Natural killer cell (primary cell): ENCODE measurements at regions not wholly inside any gene's neighbourhood (a gene's known extent, or its start where the extent isn't known, plus 50 kb on each side); places are given as distances from the start of the nearest gene placed in this dataset.

Source experiments
- ATAC-seq, 3 donors: fragments of 150-1000 bp in 2 of 3; fragments of 200-7000 bp in 1 of 3; cut with Tn5 transposase; 1 replicate in 1 of 3; 2 replicates in 2 of 3; pipeline ENCODE4 v1.10.0; 2021; ENCODE audit warnings: mild to moderate bottlenecking in 2 of 3, moderate library complexity in 2 of 3
- DNase-seq, 2 donors: peaks; one replicate each; pipeline versions ENCODE4 v3.0.0 to v3.0.0-alpha.2; 2013 to 2021; ENCODE audit warnings: mixed read lengths in 1 of 2
- H3K27ac ChIP-seq: one replicate; pipeline ENCODE4 v1.5.1; 2013; ENCODE audit warnings: mild to moderate bottlenecking, low read length
- H3K27me3 ChIP-seq: one replicate; pipeline ENCODE4 v1.6.1; 2013; ENCODE audit warnings: low read length; ENCODE audit not compliant: control insufficient read depth, insufficient read depth
- H3K36me3 ChIP-seq: one replicate; pipeline ENCODE4 v1.6.1; 2013; ENCODE audit warnings: low read length; ENCODE audit not compliant: control insufficient read depth, insufficient read depth
- H3K4me1 ChIP-seq: one replicate; pipeline ENCODE4 v1.6.1; 2013; ENCODE audit warnings: low read length; ENCODE audit not compliant: control insufficient read depth, insufficient read depth
- H3K4me3 ChIP-seq: one replicate; pipeline ENCODE4 v1.5.1; 2013; ENCODE audit warnings: low read length
- H3K9me3 ChIP-seq: one replicate; pipeline ENCODE4 v1.6.1; 2013; ENCODE audit warnings: low read length; ENCODE audit not compliant: control insufficient read depth, insufficient read depth
- H3K27ac Mint-ChIP-seq, 2 donors: one replicate each; pipeline ENCODE4 v1.8.0; 2022; ENCODE audit warnings: mild to moderate bottlenecking in 2 of 2, mixed read lengths in 2 of 2, moderate library complexity in 1 of 2
- H3K27me3 Mint-ChIP-seq, 2 donors: one replicate each; pipeline ENCODE4 v1.8.0; 2022; ENCODE audit warnings: low read depth in 2 of 2, mixed read lengths in 2 of 2
- H3K36me3 Mint-ChIP-seq: one replicate; pipeline ENCODE4 v1.8.0; 2022; ENCODE audit warnings: mixed read lengths
- H3K4me1 Mint-ChIP-seq, 2 donors: one replicate each; pipeline ENCODE4 v1.8.0; 2022; ENCODE audit warnings: mixed read lengths in 2 of 2
- H3K4me3 Mint-ChIP-seq: one replicate; pipeline ENCODE4 v1.8.0; 2022; ENCODE audit warnings: mild to moderate bottlenecking, moderate library complexity, mixed read lengths
- H3K9me3 Mint-ChIP-seq, 2 donors: one replicate each; pipeline ENCODE4 v1.8.0; 2022; ENCODE audit warnings: mixed read lengths in 2 of 2
- WGBS: methylation state at CpG from one replicate; pipeline ENCODE4 v1.1.7; 2013; ENCODE audit warnings: missing lambda C conversion rate; ENCODE audit not compliant: insufficient coverage; 5-methylcytosine and 5-hydroxymethylcytosine counted together
- intact Hi-C: fragments of 100-400 bp; cut with micrococcal nuclease; formaldehyde crosslinking; loops from one replicate; pipeline ENCODE4 v1.14.2; 2022
- TF ChIP-seq, protein P1 (sequence below): fragments of 200-600 bp; IDR thresholded peaks from one replicate; pipeline ENCODE4 v1.8.0; 2022; ENCODE audit warnings: antibody characterized with exemption

DNA sequence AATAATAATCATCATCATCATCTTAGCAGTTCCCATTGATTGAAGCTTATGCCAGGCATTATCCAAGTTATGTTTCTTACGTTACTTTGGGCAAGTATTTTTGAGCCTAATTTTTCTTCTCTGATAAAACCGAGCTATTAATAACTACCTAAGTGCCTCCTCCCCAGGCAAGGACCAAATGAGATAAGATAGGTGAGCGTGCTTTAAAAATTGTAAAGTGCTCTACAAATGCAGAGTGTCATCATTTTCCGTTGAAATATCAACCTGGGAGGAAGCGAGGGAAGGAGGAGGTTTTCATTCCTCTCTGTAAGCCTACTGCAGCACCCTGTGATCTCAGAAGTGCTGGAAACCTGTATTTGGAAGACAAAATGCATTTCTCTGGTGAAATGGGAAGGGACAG is 96.7 kb upstream of the MITF start:
- Mint-ChIP-seq H3K36me3 (no peaks in the 10 kb centered on the region), H3K9me3 (peaks cover 0 to 4% of the 10 kb centered on the region in 2 donors), H3K27me3 (peaks cover 0 to 6% of the 10 kb centered on the region in 2 donors), H3K4me3 (no peak overlapping the region), H3K27ac (no peak overlapping the region), H3K4me1 (no peaks in the 10 kb centered on the region)
- WGBS: 78% methylated on average over 4 of the region's 5 CpGs
- H3K4me3 ChIP-seq: no peak overlapping the region
- H3K27ac ChIP-seq: no peak overlapping the region
- H3K4me1 ChIP-seq: no peaks in the 10 kb centered on the region
- no peaks in the 10 kb centered on the region for H3K36me3 ChIP-seq
- no peaks in the 10 kb centered on the region for H3K9me3 ChIP-seq
- intact Hi-C loops: no loop called here
- H3K27me3 ChIP-seq: no peaks in the 10 kb centered on the region
- ATAC-seq: no peak
- TF ChIP-seq, protein P1, sequence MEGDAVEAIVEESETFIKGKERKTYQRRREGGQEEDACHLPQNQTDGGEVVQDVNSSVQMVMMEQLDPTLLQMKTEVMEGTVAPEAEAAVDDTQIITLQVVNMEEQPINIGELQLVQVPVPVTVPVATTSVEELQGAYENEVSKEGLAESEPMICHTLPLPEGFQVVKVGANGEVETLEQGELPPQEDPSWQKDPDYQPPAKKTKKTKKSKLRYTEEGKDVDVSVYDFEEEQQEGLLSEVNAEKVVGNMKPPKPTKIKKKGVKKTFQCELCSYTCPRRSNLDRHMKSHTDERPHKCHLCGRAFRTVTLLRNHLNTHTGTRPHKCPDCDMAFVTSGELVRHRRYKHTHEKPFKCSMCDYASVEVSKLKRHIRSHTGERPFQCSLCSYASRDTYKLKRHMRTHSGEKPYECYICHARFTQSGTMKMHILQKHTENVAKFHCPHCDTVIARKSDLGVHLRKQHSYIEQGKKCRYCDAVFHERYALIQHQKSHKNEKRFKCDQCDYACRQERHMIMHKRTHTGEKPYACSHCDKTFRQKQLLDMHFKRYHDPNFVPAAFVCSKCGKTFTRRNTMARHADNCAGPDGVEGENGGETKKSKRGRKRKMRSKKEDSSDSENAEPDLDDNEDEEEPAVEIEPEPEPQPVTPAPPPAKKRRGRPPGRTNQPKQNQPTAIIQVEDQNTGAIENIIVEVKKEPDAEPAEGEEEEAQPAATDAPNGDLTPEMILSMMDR: no peak
- DNase-seq: no peak

DNA sequence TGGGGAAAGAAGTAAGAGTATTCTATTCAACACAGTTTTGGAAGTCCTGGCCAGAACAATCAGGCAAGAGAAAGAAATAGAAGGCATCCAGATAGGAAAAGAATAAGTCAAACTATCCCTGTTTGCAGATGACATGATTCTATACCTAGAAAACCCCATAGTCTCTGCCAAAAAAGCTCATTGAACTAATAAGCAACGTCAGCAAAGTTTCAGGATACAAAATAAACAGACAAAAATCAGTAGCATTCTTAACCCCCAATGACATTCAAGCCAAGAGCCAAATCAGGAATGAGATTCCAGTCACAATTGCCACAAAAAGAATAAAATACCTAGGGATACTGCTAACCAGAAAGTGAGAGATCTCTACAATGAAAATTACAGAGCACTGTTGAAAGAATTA is 99.4 kb upstream of the MITF start:
- TF ChIP-seq, protein P1: no peak
- Histone ChIP-seq H3K4me1 (no peaks in the 10 kb centered on the region), H3K27ac (no peak overlapping the region), H3K27me3 (no peaks in the 10 kb centered on the region), H3K4me3 (no peak overlapping the region), H3K9me3 (no peaks in the 10 kb centered on the region), H3K36me3 (no peaks in the 10 kb centered on the region)
- ATAC-seq (no peak), DNase-seq (no peak)
- Mint-ChIP-seq H3K9me3 (peaks cover 2 to 7% of the 10 kb centered on the region in 2 donors), H3K27me3 (peaks cover 0 to 6% of the 10 kb centered on the region in 2 donors), H3K27ac (no peak overlapping the region), H3K36me3 (no peaks in the 10 kb centered on the region), H3K4me3 (no peak overlapping the region), H3K4me1 (no peaks in the 10 kb centered on the region)
- intact Hi-C loops: no loop called here
- WGBS: 75% methylated on average over 1 of the region's 1 CpG

DNA sequence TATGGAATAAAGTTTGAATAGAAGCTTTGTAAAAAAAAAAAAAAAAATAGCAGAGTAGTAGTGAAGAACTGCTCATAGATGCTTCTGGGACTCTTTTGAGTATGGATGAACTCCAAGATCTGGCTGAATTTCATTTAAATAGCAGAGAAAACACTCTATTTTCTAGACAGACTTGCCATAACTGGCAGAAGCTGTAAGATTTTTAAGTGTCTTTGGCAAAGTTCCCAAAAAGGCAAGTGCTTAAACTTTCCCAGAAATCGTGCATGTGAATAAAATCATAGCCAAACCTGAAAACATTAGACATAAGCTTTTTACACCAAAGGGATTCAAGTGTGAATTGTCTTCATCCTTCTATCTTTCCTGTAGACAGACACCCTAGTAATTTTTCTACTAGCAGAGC is 110.3 kb upstream of the MITF start:
- H3K9me3 Mint-ChIP-seq: peaks cover 7 to 20% of the 10 kb centered on the region in 2 donors
- no peak for ATAC-seq
- no peak overlapping the region for H3K27ac ChIP-seq
- intact Hi-C loops: no loop called here
- TF ChIP-seq, protein P1: no peak
- H3K27me3 Mint-ChIP-seq: no peaks in the 10 kb centered on the region
- no peaks in the 10 kb centered on the region for H3K4me1 Mint-ChIP-seq
- no peak overlapping the region for H3K4me3 Mint-ChIP-seq
- no peaks in the 10 kb centered on the region for H3K4me1 ChIP-seq
- no peaks in the 10 kb centered on the region for H3K36me3 Mint-ChIP-seq
- H3K9me3 ChIP-seq: no peaks in the 10 kb centered on the region
- no peak overlapping the region for H3K4me3 ChIP-seq
- no peak overlapping the region for H3K27ac Mint-ChIP-seq
- no peaks in the 10 kb centered on the region for H3K36me3 ChIP-seq
- WGBS: 18% methylated on average over 1 of the region's 1 CpG
- H3K27me3 ChIP-seq: no peaks in the 10 kb centered on the region
- no peak for DNase-seq

DNA sequence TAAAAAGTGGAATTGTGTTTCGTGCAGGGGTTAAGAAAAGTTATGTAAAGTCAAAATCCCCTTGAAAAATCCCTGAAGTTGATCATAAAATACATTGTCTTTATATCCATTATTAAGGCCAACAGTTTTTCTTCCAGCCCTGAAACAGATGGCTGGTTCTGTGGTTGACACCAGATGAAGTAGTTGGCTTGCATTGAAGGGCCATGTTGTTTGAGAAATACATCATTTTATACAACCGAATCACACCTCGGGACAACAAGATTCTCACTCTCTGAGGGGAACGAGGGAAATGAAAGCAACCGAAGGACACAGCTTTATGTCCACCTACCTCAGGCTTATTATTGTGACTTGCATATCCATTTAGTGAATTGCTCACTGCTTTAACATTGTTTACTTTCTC is 126.0 kb upstream of the MITF start:
- no peaks in the 10 kb centered on the region for H3K4me1 Mint-ChIP-seq
- Histone ChIP-seq H3K9me3 (no peaks in the 10 kb centered on the region), H3K4me3 (no peak overlapping the region), H3K27ac (no peak overlapping the region), H3K36me3 (no peaks in the 10 kb centered on the region), H3K27me3 (no peaks in the 10 kb centered on the region), H3K4me1 (no peaks in the 10 kb centered on the region)
- H3K4me3 Mint-ChIP-seq: no peak overlapping the region
- TF ChIP-seq, protein P1: no peak
- no peak for ATAC-seq
- H3K9me3 Mint-ChIP-seq: peaks cover 3 to 7% of the 10 kb centered on the region in 2 donors
- no peak overlapping the region for H3K27ac Mint-ChIP-seq
- WGBS: 95% methylated on average over 4 of the region's 5 CpGs
- intact Hi-C loops: no loop called here
- H3K36me3 Mint-ChIP-seq: no peaks in the 10 kb centered on the region
- H3K27me3 Mint-ChIP-seq: no peaks in the 10 kb centered on the region
- DNase-seq: no peak
